HepG2 (cell line): ENCODE measurements at regions not wholly inside any gene's neighbourhood (a gene's known extent, or its start where the extent isn't known, plus 50 kb on each side); places are given as distances from the start of the nearest gene placed in this dataset.

ENCODE experiments used
- ATAC-seq: fragments of 200-7000 bp; cut with Tn5 transposase; 3 replicates; pipeline ENCODE4 v1.9.1; 2020; ENCODE audit warnings: mild to moderate bottlenecking, moderate library complexity
- BruUV-seq: library from RNA; stranded (reverse); fragments of 400-500 nt; replicated peaks from 2 replicates; lab custom pipeline; 2021; lab: Mats Ljungman, UMichigan
- CTCF ChIA-PET: fragments of 300-600 bp; formaldehyde crosslinking; extraction: SDS; loops from one replicate; lab custom pipeline; 2021; ENCODE audit warnings: low total read pairs, inconsistent platforms, low intra/inter-chr PET ratio; lab: Yijun Ruan, JAX
- POLR2A ChIA-PET: fragments of 350-600 bp; sonication (Branson Sonifier 250); formaldehyde crosslinking; loops from one replicate; lab custom pipeline; 2020; ENCODE audit warnings: antibody characterized with exemption, inconsistent platforms; lab: Yijun Ruan, JAX
- DNase-seq: peaks from one replicate; pipeline ENCODE4 v3.0.0-alpha.2; 2015; ENCODE audit warnings: low spot score
- FAIRE-seq: peaks from 3 replicates; lab custom pipeline; 2011; peaks lifted over from hg19 to GRCh38; lab: Jason Lieb, UNC
- H2AFZ ChIP-seq: one replicate; pipeline ENCODE4 v1.6.1; 2011; ENCODE audit warnings: low read length, inconsistent platforms
- H3K27ac ChIP-seq: fragments of 300-600 bp; 3 replicates; pipeline ENCODE4 v1.8.0; 2011; ENCODE audit warnings: mixed run types, mild to moderate bottlenecking, mixed read lengths, low read length, inconsistent platforms; ENCODE audit not compliant: insufficient read depth; ENCODE audit errors: extremely low read length
- H3K27me3 ChIP-seq, 2 experiments: fragments of 200-600 bp in 1 of 2; 2 replicates in 1 of 2; 3 replicates in 1 of 2; pipeline versions ENCODE4 v1.6.0 to v1.8.0; 2011; ENCODE audit warnings: low read length in 2 of 2, mild to moderate bottlenecking in 2 of 2, moderate library complexity in 2 of 2, inconsistent platforms in 1 of 2; ENCODE audit not compliant: insufficient read depth in 2 of 2, control insufficient read depth in 1 of 2
- H3K36me3 ChIP-seq, 2 experiments: fragments of 200-600 bp in 1 of 2; replicated peaks in 1 of 2; 2 replicates in 1 of 2; 3 replicates in 1 of 2; pipeline versions ENCODE4 v1.5.1 to v1.8.0; 2011; ENCODE audit warnings: low read length in 2 of 2, inconsistent platforms in 1 of 2; ENCODE audit not compliant: insufficient read depth in 2 of 2, control insufficient read depth in 1 of 2
- H3K4me1 ChIP-seq: 2 replicates; pipeline ENCODE4 v1.5.1; 2012; ENCODE audit warnings: low read length, inconsistent platforms; ENCODE audit not compliant: insufficient read depth
- H3K4me2 ChIP-seq: 2 replicates; pipeline ENCODE4 v1.6.0; 2011; ENCODE audit warnings: low read depth, low read length, inconsistent platforms
- H3K4me3 ChIP-seq, 3 experiments: fragments of 200-600 bp in 1 of 3; sonication (generic), shearing (Covaris generic) in 1 of 3; replicated peaks in 1 of 3; 2 replicates each; pipeline ENCODE4 v1.5.1; 2011 to 2016; ENCODE audit warnings: low read length in 3 of 3, inconsistent platforms in 2 of 3, low read depth in 2 of 3, mild to moderate bottlenecking in 2 of 3, control low read depth in 1 of 3, mixed read lengths in 1 of 3; ENCODE audit not compliant: insufficient read depth in 1 of 3
- H3K79me2 ChIP-seq: one replicate; pipeline ENCODE4 v1.6.1; 2011; ENCODE audit warnings: low read length, inconsistent platforms; ENCODE audit not compliant: insufficient read depth
- H3K9ac ChIP-seq: 2 replicates; pipeline ENCODE4 v1.6.0; 2011; ENCODE audit warnings: mild to moderate bottlenecking, low read depth, low read length, inconsistent platforms; ENCODE audit not compliant: insufficient read depth
- H3K9me3 ChIP-seq: 2 replicates; pipeline ENCODE4 v1.5.1; 2012; ENCODE audit warnings: mild to moderate bottlenecking, low read length
- H4K20me1 ChIP-seq: 2 replicates; pipeline ENCODE4 v1.6.0; 2011; ENCODE audit warnings: inconsistent platforms, mild to moderate bottlenecking, low read length, moderate library complexity; ENCODE audit not compliant: insufficient read depth
- ARNT2 ChIP-seq: sonication (generic); formaldehyde crosslinking; IDR thresholded peaks from 2 replicates; pipeline ENCODE4 v1.8.0; 2022; ENCODE audit warnings: mild to moderate bottlenecking, low read depth, missing genetic modification reagents, moderate library complexity
- BATF2 ChIP-seq: sonication (generic); formaldehyde crosslinking; IDR thresholded peaks from 2 replicates; pipeline ENCODE4 v1.8.0; 2022; ENCODE audit warnings: mild to moderate bottlenecking, missing genetic modification reagents, moderate library complexity
- BCL6 ChIP-seq: IDR thresholded peaks from 2 replicates; pipeline ENCODE4 v1.6.1; 2016; ENCODE audit warnings: missing genetic modification reagents, missing compliant biosample characterization
- CHCHD3 ChIP-seq: sonication (generic); formaldehyde crosslinking; IDR thresholded peaks from 2 replicates; pipeline ENCODE4 v1.8.0; 2022; ENCODE audit warnings: mild to moderate bottlenecking, missing genetic modification reagents, moderate library complexity
- EHMT2 ChIP-seq: fragments of 200-600 bp; sonication (generic); IDR thresholded peaks from 2 replicates; pipeline ENCODE4 v1.7.0; 2017; ENCODE audit warnings: antibody characterized with exemption, low read depth, low read length, borderline replicate concordance
- FOXO1 ChIP-seq: sonication (generic); formaldehyde crosslinking; IDR thresholded peaks from 2 replicates; pipeline ENCODE4 v1.4.0; 2020; ENCODE audit warnings: missing genetic modification reagents
- IKZF4 ChIP-seq: sonication (generic); formaldehyde crosslinking; IDR thresholded peaks from 2 replicates; pipeline ENCODE4 v1.5.1; 2020; ENCODE audit warnings: borderline replicate concordance, mild to moderate bottlenecking, low read depth, missing genetic modification reagents; ENCODE audit errors: not compliant biosample characterization
- ISX ChIP-seq: sonication (generic); formaldehyde crosslinking; conservative IDR thresholded peaks from 2 replicates; pipeline ENCODE4 v1.5.0; 2020; ENCODE audit warnings: missing genetic modification reagents
- KLF15 ChIP-seq: sonication (generic); formaldehyde crosslinking; IDR thresholded peaks from 2 replicates; pipeline ENCODE4 v1.8.1; 2023; ENCODE audit warnings: borderline replicate concordance, mild to moderate bottlenecking, inconsistent platforms, missing genetic modification reagents, mixed read lengths
- PRPF4 ChIP-seq: fragments of 200-400 bp; formaldehyde crosslinking; IDR thresholded peaks from 2 replicates; pipeline ENCODE4 v1.6.1; 2016; ENCODE audit warnings: low read length, low read depth; ENCODE audit not compliant: poor library complexity, severe bottlenecking
- RCOR2 ChIP-seq: IDR thresholded peaks from 2 replicates; pipeline ENCODE4 v1.6.1; 2016; ENCODE audit warnings: missing biosample characterization, missing genetic modification reagents
- ZNF253 ChIP-seq: sonication (generic); formaldehyde crosslinking; IDR thresholded peaks from 2 replicates; pipeline ENCODE4 v1.8.0; 2022; ENCODE audit warnings: mild to moderate bottlenecking, missing genetic modification reagents, borderline replicate concordance
- ZNF256 ChIP-seq: sonication (generic); formaldehyde crosslinking; conservative IDR thresholded peaks from 2 replicates; pipeline ENCODE4 v1.4.0; 2020; ENCODE audit warnings: missing genetic modification reagents
- ZNF441 ChIP-seq: sonication (generic); formaldehyde crosslinking; IDR thresholded peaks from 2 replicates; pipeline ENCODE4 v1.7.0; 2021; ENCODE audit warnings: missing genetic modification reagents, borderline replicate concordance
- ZNF513 ChIP-seq: sonication (generic); formaldehyde crosslinking; conservative IDR thresholded peaks from 2 replicates; pipeline ENCODE4 v1.5.0; 2020; ENCODE audit warnings: missing genetic modification reagents
- ZNF737 ChIP-seq: sonication (generic); formaldehyde crosslinking; IDR thresholded peaks from 2 replicates; pipeline ENCODE4 v1.5.0; 2020; ENCODE audit warnings: missing genetic modification reagents, mild to moderate bottlenecking, borderline replicate concordance
- ZNF775 ChIP-seq: sonication (generic); formaldehyde crosslinking; IDR thresholded peaks from 2 replicates; pipeline ENCODE4 v1.4.0; 2020; ENCODE audit warnings: missing genetic modification reagents, mild to moderate bottlenecking, moderate library complexity, borderline replicate concordance
- WGBS: methylation state at CpG from one replicate; pipeline ENCODE4 v1.1.6; 2017; ENCODE audit warnings: low lambda C conversion rate; 5-methylcytosine and 5-hydroxymethylcytosine counted together
- in situ Hi-C: cut with HindIII; loops from 2 replicates; pipeline ENCODE4 v1.10.0; 2017; ENCODE audit warnings: low pct_unique_long_range_greater_than_20kb; ENCODE audit not compliant: extremely low pct_ligation_motif_present
- intact Hi-C: fragments of 100-400 bp; cut with micrococcal nuclease; formaldehyde crosslinking; loops from one replicate; pipeline ENCODE4 v1.10.0; 2022; ENCODE audit not compliant: unreplicated experiment
- TF ChIP-seq, protein P1 (sequence below): IDR thresholded peaks from 2 replicates; pipeline ENCODE4 v1.6.1; 2016; ENCODE audit warnings: missing compliant biosample characterization, missing genetic modification reagents, borderline replicate concordance
- TF ChIP-seq, protein P2 (sequence below): sonication (generic); formaldehyde crosslinking; IDR thresholded peaks from 2 replicates; pipeline ENCODE4 v1.4.0; 2020; ENCODE audit warnings: missing genetic modification reagents

DNA sequence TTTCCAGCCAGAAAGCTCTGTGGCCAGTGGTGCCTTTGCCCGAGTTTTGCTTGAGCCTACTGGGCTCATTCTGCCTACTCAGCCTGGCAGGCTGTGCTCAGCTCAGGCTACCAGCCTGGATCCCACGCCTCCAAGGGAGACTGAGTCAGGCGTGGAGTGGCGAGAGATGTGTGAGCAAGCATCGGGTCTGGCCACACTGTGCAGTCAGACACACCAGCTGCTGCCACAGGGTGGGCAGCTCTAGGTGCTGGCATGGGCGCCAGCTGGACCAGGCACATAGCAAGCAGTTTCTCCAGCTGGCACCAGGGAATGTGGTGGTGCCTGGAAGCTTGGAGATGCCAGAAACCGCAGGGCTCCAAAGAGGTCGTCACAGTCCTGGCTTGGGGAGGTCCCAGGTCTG lies 498.5 kb upstream of the CNTN4 start:
- Histone ChIP-seq H3K9me3 (peaks cover 95% of the 10 kb centered on the region), H4K20me1 (no peaks in the 10 kb centered on the region)
- CTCF ChIA-PET = no interaction called here

More for the DNA sequence above, 498.5 kb upstream of the CNTN4 start:
- POLR2A ChIA-PET = no interaction called here
- in situ Hi-C loops = no loop called here
- Histone ChIP-seq H3K36me3 (no peaks in the 10 kb centered on the region), H3K79me2 (no peaks in the 10 kb centered on the region), H3K27me3 (no peaks in the 10 kb centered on the region), H3K9ac (no peak overlapping the region), H3K4me2 (no peak overlapping the region), H3K4me3 (no peak overlapping the region), H3K27ac (no peak overlapping the region), H2AFZ (no peak overlapping the region), H3K4me1 (no peaks in the 10 kb centered on the region)
- intact Hi-C loops = no loop called here
- ATAC-seq (no peak), DNase-seq (no peak), FAIRE-seq (no peak)
- TF ChIP-seq ZNF253 (CRISPR knock-in tag) = no peak
- no peak for TF ChIP-seq ZNF256 (CRISPR knock-in tag)
- no peak for TF ChIP-seq CHCHD3 (CRISPR knock-in tag)
- no peak for TF ChIP-seq BCL6 (CRISPR knock-in tag)
- no peak for TF ChIP-seq ZNF775 (CRISPR knock-in tag)
- no peak for TF ChIP-seq ZNF441 (CRISPR knock-in tag)
- TF ChIP-seq, protein P1, sequence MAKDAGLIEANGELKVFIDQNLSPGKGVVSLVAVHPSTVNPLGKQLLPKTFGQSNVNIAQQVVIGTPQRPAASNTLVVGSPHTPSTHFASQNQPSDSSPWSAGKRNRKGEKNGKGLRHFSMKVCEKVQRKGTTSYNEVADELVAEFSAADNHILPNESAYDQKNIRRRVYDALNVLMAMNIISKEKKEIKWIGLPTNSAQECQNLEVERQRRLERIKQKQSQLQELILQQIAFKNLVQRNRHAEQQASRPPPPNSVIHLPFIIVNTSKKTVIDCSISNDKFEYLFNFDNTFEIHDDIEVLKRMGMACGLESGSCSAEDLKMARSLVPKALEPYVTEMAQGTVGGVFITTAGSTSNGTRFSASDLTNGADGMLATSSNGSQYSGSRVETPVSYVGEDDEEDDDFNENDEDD (CRISPR knock-in tag) = no peak
- TF ChIP-seq, protein P2, sequence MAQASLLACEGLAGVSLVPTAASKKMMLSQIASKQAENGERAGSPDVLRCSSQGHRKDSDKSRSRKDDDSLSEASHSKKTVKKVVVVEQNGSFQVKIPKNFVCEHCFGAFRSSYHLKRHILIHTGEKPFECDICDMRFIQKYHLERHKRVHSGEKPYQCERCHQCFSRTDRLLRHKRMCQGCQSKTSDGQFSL (CRISPR knock-in tag) = no peak
- no peak for TF ChIP-seq ZNF737
- no peak for TF ChIP-seq ZNF513
- TF ChIP-seq ISX (CRISPR knock-in tag) = no peak
- no peak for TF ChIP-seq BATF2 (CRISPR knock-in tag)
- no peak for TF ChIP-seq EHMT2
- TF ChIP-seq ARNT2 (CRISPR knock-in tag) = no peak
- TF ChIP-seq KLF15 (CRISPR knock-in tag) = no peak
- TF ChIP-seq RCOR2 (CRISPR knock-in tag) = no peak
- TF ChIP-seq PRPF4 = no peak
- no peak for TF ChIP-seq IKZF4 (CRISPR knock-in tag)
- TF ChIP-seq FOXO1 = no peak
- no TSS peak for BruUV-seq
- WGBS = 37% methylated on average over 2 of the region's 8 CpGs
